Panc1 (cell line): ENCODE measurements at regions not wholly inside any gene's neighbourhood (a gene's known extent, or its start where the extent isn't known, plus 50 kb on each side); places are given as distances from the start of the nearest gene placed in this dataset.

Source experiments
- POLR2AphosphoS5 ChIP-seq: IDR thresholded peaks from 2 replicates; pipeline ENCODE4 v1.6.1; 2012; ENCODE audit warnings: mild to moderate bottlenecking, low read depth, low read length, moderate library complexity
- SIN3A ChIP-seq: IDR thresholded peaks from 2 replicates; pipeline ENCODE4 v1.6.1; 2012; ENCODE audit warnings: low read depth, mild to moderate bottlenecking, low read length, moderate library complexity, borderline replicate concordance; ENCODE audit not compliant: insufficient read depth
- TF ChIP-seq, protein P1 (sequence below): fragments of 450-650 bp; IDR thresholded peaks from 2 replicates; pipeline ENCODE4 v1.5.1; 2017; ENCODE audit warnings: mild to moderate bottlenecking

DNA sequence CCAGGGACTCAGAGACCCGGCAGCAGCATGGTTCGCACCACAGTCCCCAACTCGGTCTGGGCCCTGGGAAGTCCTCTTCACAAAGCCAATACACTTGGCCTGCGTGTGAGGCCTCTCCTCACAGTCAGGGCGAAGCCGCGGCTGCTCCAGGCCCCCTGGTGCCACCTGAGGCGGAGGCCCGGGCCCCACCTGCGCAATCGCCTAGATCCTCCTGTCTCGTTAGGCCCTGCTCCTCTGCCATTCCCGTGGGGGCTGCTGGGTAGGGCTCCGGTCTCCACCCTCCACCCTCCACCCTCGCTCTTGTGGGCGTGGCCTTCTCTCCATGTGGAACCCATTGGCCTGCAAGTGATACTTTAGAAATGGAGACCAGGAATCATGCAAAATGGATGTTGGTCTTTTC is 553.3 kb downstream of the INHBA start:
- TF ChIP-seq, protein P1, sequence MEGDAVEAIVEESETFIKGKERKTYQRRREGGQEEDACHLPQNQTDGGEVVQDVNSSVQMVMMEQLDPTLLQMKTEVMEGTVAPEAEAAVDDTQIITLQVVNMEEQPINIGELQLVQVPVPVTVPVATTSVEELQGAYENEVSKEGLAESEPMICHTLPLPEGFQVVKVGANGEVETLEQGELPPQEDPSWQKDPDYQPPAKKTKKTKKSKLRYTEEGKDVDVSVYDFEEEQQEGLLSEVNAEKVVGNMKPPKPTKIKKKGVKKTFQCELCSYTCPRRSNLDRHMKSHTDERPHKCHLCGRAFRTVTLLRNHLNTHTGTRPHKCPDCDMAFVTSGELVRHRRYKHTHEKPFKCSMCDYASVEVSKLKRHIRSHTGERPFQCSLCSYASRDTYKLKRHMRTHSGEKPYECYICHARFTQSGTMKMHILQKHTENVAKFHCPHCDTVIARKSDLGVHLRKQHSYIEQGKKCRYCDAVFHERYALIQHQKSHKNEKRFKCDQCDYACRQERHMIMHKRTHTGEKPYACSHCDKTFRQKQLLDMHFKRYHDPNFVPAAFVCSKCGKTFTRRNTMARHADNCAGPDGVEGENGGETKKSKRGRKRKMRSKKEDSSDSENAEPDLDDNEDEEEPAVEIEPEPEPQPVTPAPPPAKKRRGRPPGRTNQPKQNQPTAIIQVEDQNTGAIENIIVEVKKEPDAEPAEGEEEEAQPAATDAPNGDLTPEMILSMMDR: no peak
- no peak for TF ChIP-seq POLR2AphosphoS5
- TF ChIP-seq SIN3A: no peak
